H9 (cell line): ENCODE measurements at regions not wholly inside any gene's neighbourhood (a gene's known extent, or its start where the extent isn't known, plus 50 kb on each side); places are given as distances from the start of the nearest gene placed in this dataset.

Source experiments
- DNase-seq: peaks from one replicate; pipeline ENCODE4 v3.0.0-alpha.2; 2017
- H2AFZ ChIP-seq: one replicate; pipeline ENCODE4 v1.6.1; 2013; ENCODE audit warnings: mild to moderate bottlenecking, low read length, control low read depth, moderate library complexity
- H2AK5ac ChIP-seq: 2 replicates; pipeline ENCODE4 v1.6.1; 2013; ENCODE audit warnings: low read length, control low read depth, mixed read lengths; ENCODE audit not compliant: insufficient read length
- H2BK120ac ChIP-seq: one replicate; pipeline ENCODE4 v1.6.1; 2013; ENCODE audit warnings: low read depth, mild to moderate bottlenecking, low read length, control low read depth, inconsistent platforms; ENCODE audit not compliant: poor library complexity, severe bottlenecking
- H2BK12ac ChIP-seq: 2 replicates; pipeline ENCODE4 v1.6.1; 2013; ENCODE audit warnings: low read length, control low read depth, mixed read lengths, low read depth; ENCODE audit not compliant: insufficient read length
- H2BK15ac ChIP-seq: 2 replicates; pipeline ENCODE4 v1.6.1; 2013; ENCODE audit warnings: low read depth, low read length, control low read depth
- H2BK20ac ChIP-seq: one replicate; pipeline ENCODE4 v1.6.1; 2013; ENCODE audit warnings: low read depth, mild to moderate bottlenecking, low read length, control low read depth, inconsistent platforms; ENCODE audit not compliant: poor library complexity, severe bottlenecking
- H2BK5ac ChIP-seq: 2 replicates; pipeline ENCODE4 v1.6.1; 2013; ENCODE audit warnings: low read length, control low read depth, mixed read lengths; ENCODE audit not compliant: insufficient read length
- H3K14ac ChIP-seq: 2 replicates; pipeline ENCODE4 v1.6.1; 2013; ENCODE audit warnings: low read length, control low read depth; ENCODE audit not compliant: insufficient read depth
- H3K18ac ChIP-seq: 2 replicates; pipeline ENCODE4 v1.6.1; 2013; ENCODE audit warnings: low read depth, mild to moderate bottlenecking, mixed read lengths, low read length, control low read depth; ENCODE audit not compliant: insufficient read length
- H3K23ac ChIP-seq: 2 replicates; pipeline ENCODE4 v1.6.1; 2013; ENCODE audit warnings: low read length, control low read depth, mixed read lengths, low read depth; ENCODE audit not compliant: insufficient read length
- H3K23me2 ChIP-seq: 2 replicates; pipeline ENCODE4 v1.6.1; 2013; ENCODE audit warnings: low read depth, mild to moderate bottlenecking, mixed read lengths, low read length, control low read depth; ENCODE audit not compliant: insufficient read length, poor library complexity, severe bottlenecking
- H3K27ac ChIP-seq: 2 replicates; pipeline ENCODE4 v1.5.1; 2013; ENCODE audit warnings: low read length, control low read depth, mixed read lengths, low read depth; ENCODE audit not compliant: insufficient read length
- H3K27me3 ChIP-seq: 2 replicates; pipeline ENCODE4 v1.6.1; 2013; ENCODE audit warnings: low read length, control low read depth, inconsistent platforms; ENCODE audit not compliant: insufficient read depth
- H3K4ac ChIP-seq: 2 replicates; pipeline ENCODE4 v1.6.1; 2013; ENCODE audit warnings: low read depth, mild to moderate bottlenecking, control low read depth, inconsistent platforms, low read length, moderate library complexity
- H3K4me1 ChIP-seq: 2 replicates; pipeline ENCODE4 v1.6.1; 2013; ENCODE audit warnings: low read length, control low read depth, inconsistent platforms; ENCODE audit not compliant: insufficient read depth
- H3K4me2 ChIP-seq: 2 replicates; pipeline ENCODE4 v1.6.1; 2013; ENCODE audit warnings: low read length, control low read depth, mixed read lengths; ENCODE audit not compliant: insufficient read length, insufficient read depth
- H3K56ac ChIP-seq: 2 replicates; pipeline ENCODE4 v1.6.1; 2013; ENCODE audit warnings: low read depth, mild to moderate bottlenecking, mixed read lengths, low read length, control low read depth; ENCODE audit not compliant: insufficient read length
- H3K79me1 ChIP-seq: 2 replicates; pipeline ENCODE4 v1.6.1; 2013; ENCODE audit warnings: low read depth, mild to moderate bottlenecking, moderate library complexity, low read length, control low read depth, inconsistent platforms; ENCODE audit not compliant: insufficient read depth, poor library complexity, severe bottlenecking
- H3K79me2 ChIP-seq: 2 replicates; pipeline ENCODE4 v1.6.1; 2013; ENCODE audit warnings: low read length, control low read depth, inconsistent platforms; ENCODE audit not compliant: insufficient read depth
- H3K9ac ChIP-seq: 2 replicates; pipeline ENCODE4 v1.6.1; 2013; ENCODE audit warnings: low read length, control low read depth, mixed read lengths; ENCODE audit not compliant: insufficient read length; ENCODE audit errors: extremely low read depth
- H3K9me3 ChIP-seq: one replicate; pipeline ENCODE4 v1.6.1; 2013; ENCODE audit warnings: low read depth, low read length, inconsistent platforms; ENCODE audit not compliant: control insufficient read depth
- H3T11ph ChIP-seq: one replicate; pipeline ENCODE4 v1.6.1; 2013; ENCODE audit warnings: mild to moderate bottlenecking, low read length, control low read depth, inconsistent platforms
- H4K20me1 ChIP-seq: one replicate; pipeline ENCODE4 v1.6.1; 2013; ENCODE audit not compliant: control insufficient read depth, insufficient read length, insufficient read depth
- H4K5ac ChIP-seq: 2 replicates; pipeline ENCODE4 v1.6.1; 2013; ENCODE audit warnings: low read depth, mild to moderate bottlenecking, mixed read lengths, low read length, control low read depth; ENCODE audit not compliant: insufficient read length
- H4K8ac ChIP-seq: replicated peaks from 2 replicates; pipeline ENCODE4 v1.6.1; 2013; ENCODE audit warnings: low read length, control low read depth, mixed read lengths, low read depth; ENCODE audit not compliant: insufficient read length
- H4K91ac ChIP-seq: 2 replicates; pipeline ENCODE4 v1.6.1; 2013; ENCODE audit warnings: low read depth, mild to moderate bottlenecking, moderate library complexity, mixed read lengths, low read length, control low read depth; ENCODE audit not compliant: insufficient read length
- H3K27ac Mint-ChIP-seq, 3 experiments: 2 replicates in 2 of 3; 3 replicates in 1 of 3; pipeline ENCODE4 v1.8.0; 2020 to 2021; ENCODE audit warnings: mixed read lengths in 3 of 3, mild to moderate bottlenecking in 1 of 3, moderate library complexity in 1 of 3
- H3K27me3 Mint-ChIP-seq: 2 replicates; pipeline ENCODE4 v1.8.0; 2021; ENCODE audit warnings: low read depth, mild to moderate bottlenecking, moderate library complexity, mixed read lengths
- H3K36me3 Mint-ChIP-seq, 3 experiments: 2 replicates in 2 of 3; 3 replicates in 1 of 3; pipeline ENCODE4 v1.8.0; 2020 to 2021; ENCODE audit warnings: low read depth in 3 of 3, mixed read lengths in 3 of 3; ENCODE audit not compliant: insufficient read depth in 1 of 3
- H3K4me1 Mint-ChIP-seq, 2 experiments: 2 replicates each; pipeline ENCODE4 v1.8.0; 2020; ENCODE audit warnings: mixed read lengths in 2 of 2
- H3K4me3 Mint-ChIP-seq, 2 experiments: 2 replicates in 1 of 2; 3 replicates in 1 of 2; pipeline ENCODE4 v1.8.0; 2020 to 2021; ENCODE audit warnings: mild to moderate bottlenecking in 2 of 2, mixed read lengths in 2 of 2, moderate library complexity in 1 of 2
- H3K9me3 Mint-ChIP-seq, 2 experiments: 2 replicates in 1 of 2; 3 replicates in 1 of 2; pipeline ENCODE4 v1.8.0; 2020; ENCODE audit warnings: mild to moderate bottlenecking in 2 of 2, mixed read lengths in 2 of 2, moderate library complexity in 1 of 2
- WGBS: extraction: QIAGEN DNeasy Blood & Tissue Kit; methylation state at CpG from one replicate; pipeline ENCODE4 v1.1.7; 2013; ENCODE audit warnings: missing lambda C conversion rate, low lambda C conversion rate, mixed read lengths; ENCODE audit not compliant: insufficient read length; ENCODE audit errors: extremely low coverage; 5-methylcytosine and 5-hydroxymethylcytosine counted together
- TF ChIP-seq, protein P1 (sequence below): fragments of 200-600 bp; sonication (generic); conservative IDR thresholded peaks from 3 replicates; pipeline ENCODE4 v1.8.0; 2021; ENCODE audit warnings: antibody characterized with exemption, mild to moderate bottlenecking

DNA sequence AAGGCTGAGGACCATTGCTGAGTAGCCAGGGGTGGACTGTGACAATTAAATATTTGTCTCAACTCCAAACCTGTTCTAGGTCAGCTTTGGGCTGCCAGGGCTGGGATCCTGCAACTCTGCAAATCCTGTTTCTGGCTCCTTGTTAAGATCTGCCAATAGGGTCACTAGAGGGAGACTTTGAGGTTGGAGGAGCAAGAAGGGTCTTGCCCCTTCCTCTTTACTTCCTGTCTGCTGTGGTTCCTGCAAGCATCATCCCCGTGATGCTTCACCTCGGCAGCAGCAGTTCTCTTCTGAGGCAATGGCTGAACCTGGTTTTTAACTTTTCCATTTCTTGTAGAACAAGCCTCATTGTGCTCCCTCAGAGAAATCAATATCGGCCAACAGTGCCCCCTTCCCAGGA lies 124.6 kb downstream of the IRX5 start:
- peaks cover 7% of the 10 kb centered on the region for H3K23me2 ChIP-seq
- H2AK5ac ChIP-seq, result no peak overlapping the region
- H3T11ph ChIP-seq, result no peak overlapping the region
- H3K27ac ChIP-seq, result no peak overlapping the region
- H2AFZ ChIP-seq, result no peak overlapping the region
- H3K4me2 ChIP-seq, result no peak overlapping the region
- no peak overlapping the region for H3K23ac ChIP-seq
- no peak overlapping the region for H2BK12ac ChIP-seq
- WGBS, result no CpG with 5 or more reads among the region's 3 CpGs
- H3K79me2 ChIP-seq, result no peaks in the 10 kb centered on the region
- H3K18ac ChIP-seq, result no peak overlapping the region
- Mint-ChIP-seq H3K27ac (no peak overlapping the region), H3K9me3 (peaks cover 4 to 6% of the 10 kb centered on the region in 2 experiments; a peak in 2 of 5 replicates), H3K4me1 (peaks cover 8 to 12% of the 10 kb centered on the region in 2 experiments), H3K27me3 (peaks cover 57% of the 10 kb centered on the region), H3K36me3 (peaks cover 0 to 5% (median 0%) of the 10 kb centered on the region in 3 experiments; a peak in 1 of 7 replicates), H3K4me3 (no peak overlapping the region)
- DNase-seq, result no peak
- no peak overlapping the region for H2BK5ac ChIP-seq
- no peaks in the 10 kb centered on the region; the same call in 1 of the 2 replicates for H3K4me1 ChIP-seq
- H3K9me3 ChIP-seq, result no peaks in the 10 kb centered on the region
- no peak overlapping the region for H3K9ac ChIP-seq
- no peak overlapping the region for H3K4ac ChIP-seq
- no peak overlapping the region for H4K5ac ChIP-seq
- H4K8ac ChIP-seq, result no peak overlapping the region
- no peaks in the 10 kb centered on the region for H3K79me1 ChIP-seq
- TF ChIP-seq, protein P1, sequence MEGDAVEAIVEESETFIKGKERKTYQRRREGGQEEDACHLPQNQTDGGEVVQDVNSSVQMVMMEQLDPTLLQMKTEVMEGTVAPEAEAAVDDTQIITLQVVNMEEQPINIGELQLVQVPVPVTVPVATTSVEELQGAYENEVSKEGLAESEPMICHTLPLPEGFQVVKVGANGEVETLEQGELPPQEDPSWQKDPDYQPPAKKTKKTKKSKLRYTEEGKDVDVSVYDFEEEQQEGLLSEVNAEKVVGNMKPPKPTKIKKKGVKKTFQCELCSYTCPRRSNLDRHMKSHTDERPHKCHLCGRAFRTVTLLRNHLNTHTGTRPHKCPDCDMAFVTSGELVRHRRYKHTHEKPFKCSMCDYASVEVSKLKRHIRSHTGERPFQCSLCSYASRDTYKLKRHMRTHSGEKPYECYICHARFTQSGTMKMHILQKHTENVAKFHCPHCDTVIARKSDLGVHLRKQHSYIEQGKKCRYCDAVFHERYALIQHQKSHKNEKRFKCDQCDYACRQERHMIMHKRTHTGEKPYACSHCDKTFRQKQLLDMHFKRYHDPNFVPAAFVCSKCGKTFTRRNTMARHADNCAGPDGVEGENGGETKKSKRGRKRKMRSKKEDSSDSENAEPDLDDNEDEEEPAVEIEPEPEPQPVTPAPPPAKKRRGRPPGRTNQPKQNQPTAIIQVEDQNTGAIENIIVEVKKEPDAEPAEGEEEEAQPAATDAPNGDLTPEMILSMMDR, result peak; percentile 42; the same call in 2 of the 3 replicates
- H3K56ac ChIP-seq, result no peak overlapping the region
- no peaks in the 10 kb centered on the region for H4K20me1 ChIP-seq
- peaks cover 15% of the 10 kb centered on the region; the same call in 1 of the 2 replicates for H3K27me3 ChIP-seq
- H3K14ac ChIP-seq, result no peak overlapping the region
- no peak overlapping the region for H4K91ac ChIP-seq
- H2BK120ac ChIP-seq, result no peak overlapping the region
- H2BK15ac ChIP-seq, result no peak overlapping the region
- H2BK20ac ChIP-seq, result no peak overlapping the region
